OCI-LY3 (cell line): ENCODE measurements at regions not wholly inside any gene's neighbourhood (a gene's known extent, or its start where the extent isn't known, plus 50 kb on each side); places are given as distances from the start of the nearest gene placed in this dataset.

Experiments used
- EZH2phosphoT487 ChIP-seq: fragments of 200-600 bp; shearing (Covaris generic); IDR thresholded peaks from 2 replicates; pipeline ENCODE4 v1.6.1; 2018; ENCODE audit warnings: antibody characterized with exemption, mixed run types, low read depth
- TF ChIP-seq, protein P1 (sequence below): fragments of 200-600, 300-600 bp; sonication (generic); IDR thresholded peaks from 2 replicates; pipeline ENCODE4 v1.5.1; 2014; ENCODE audit warnings: antibody characterized with exemption, low read length, low read depth

- TF ChIP-seq, protein P1, sequence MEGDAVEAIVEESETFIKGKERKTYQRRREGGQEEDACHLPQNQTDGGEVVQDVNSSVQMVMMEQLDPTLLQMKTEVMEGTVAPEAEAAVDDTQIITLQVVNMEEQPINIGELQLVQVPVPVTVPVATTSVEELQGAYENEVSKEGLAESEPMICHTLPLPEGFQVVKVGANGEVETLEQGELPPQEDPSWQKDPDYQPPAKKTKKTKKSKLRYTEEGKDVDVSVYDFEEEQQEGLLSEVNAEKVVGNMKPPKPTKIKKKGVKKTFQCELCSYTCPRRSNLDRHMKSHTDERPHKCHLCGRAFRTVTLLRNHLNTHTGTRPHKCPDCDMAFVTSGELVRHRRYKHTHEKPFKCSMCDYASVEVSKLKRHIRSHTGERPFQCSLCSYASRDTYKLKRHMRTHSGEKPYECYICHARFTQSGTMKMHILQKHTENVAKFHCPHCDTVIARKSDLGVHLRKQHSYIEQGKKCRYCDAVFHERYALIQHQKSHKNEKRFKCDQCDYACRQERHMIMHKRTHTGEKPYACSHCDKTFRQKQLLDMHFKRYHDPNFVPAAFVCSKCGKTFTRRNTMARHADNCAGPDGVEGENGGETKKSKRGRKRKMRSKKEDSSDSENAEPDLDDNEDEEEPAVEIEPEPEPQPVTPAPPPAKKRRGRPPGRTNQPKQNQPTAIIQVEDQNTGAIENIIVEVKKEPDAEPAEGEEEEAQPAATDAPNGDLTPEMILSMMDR: no peak
- no peak for TF ChIP-seq EZH2phosphoT487
Measured at GRCh38 chr20:43361526-43361925, 96.2 kb upstream of the SRSF6 start.
